PC-9 (cell line): ENCODE measurements at regions not wholly inside any gene's neighbourhood (a gene's known extent, or its start where the extent isn't known, plus 50 kb on each side); places are given as distances from the start of the nearest gene placed in this dataset.

Experiments used
- BruUV-seq: library from RNA; stranded (reverse); fragments of 400-500 nt; replicated peaks from 2 replicates; lab custom pipeline; 2021; lab: Mats Ljungman, UMichigan
- CTCF ChIA-PET: fragments of 300-600 bp; sonication (Branson Sonifier 250); formaldehyde crosslinking; loops from one replicate; lab custom pipeline; 2022; ENCODE audit warnings: antibody characterized with exemption; lab: Charles Lee
- POLR2A ChIA-PET: fragments of 300-600 bp; sonication (Branson Sonifier 250); formaldehyde crosslinking; loops from one replicate; lab custom pipeline; 2022; ENCODE audit warnings: antibody characterized with exemption; ENCODE audit not compliant: unreplicated experiment; lab: Charles Lee
- DNase-seq, 2 experiments: peaks; one replicate each; pipeline versions ENCODE4 v3.0.0 to v3.0.0-alpha.2; 2015 to 2022; ENCODE audit warnings: mixed read lengths in 1 of 2
- H2AFZ ChIP-seq: fragments of 200-600 bp; sonication (generic); 2 replicates; pipeline ENCODE4 v1.8.1; 2017; ENCODE audit warnings: antibody characterized with exemption
- H3F3A ChIP-seq: fragments of 200-600 bp; sonication (generic); 2 replicates; pipeline ENCODE4 v1.8.1; 2017; ENCODE audit warnings: antibody characterized with exemption, mild to moderate bottlenecking, low read depth; ENCODE audit not compliant: insufficient read depth
- H3K27ac ChIP-seq: fragments of 200-600 bp; sonication (generic); 2 replicates; pipeline ENCODE4 v1.6.1; 2016; ENCODE audit warnings: mixed run types
- H3K27me3 ChIP-seq: fragments of 200-600 bp; sonication (generic); 2 replicates; pipeline ENCODE4 v1.6.1; 2016; ENCODE audit warnings: low read depth, mixed run types; ENCODE audit not compliant: insufficient read depth
- H3K36me3 ChIP-seq: fragments of 200-600 bp; sonication (generic); 2 replicates; pipeline ENCODE4 v1.6.1; 2016; ENCODE audit warnings: low read depth, mixed run types
- H3K4me1 ChIP-seq: fragments of 200-600 bp; sonication (generic); replicated peaks from 2 replicates; pipeline ENCODE4 v1.6.1; 2016; ENCODE audit warnings: mixed run types; ENCODE audit not compliant: insufficient read depth
- H3K4me2 ChIP-seq: fragments of 200-600 bp; sonication (generic); 2 replicates; pipeline ENCODE4 v1.6.1; 2017; ENCODE audit warnings: mixed run types
- H3K4me3 ChIP-seq: fragments of 200-600 bp; sonication (generic); 2 replicates; pipeline ENCODE4 v1.6.1; 2016; ENCODE audit warnings: mixed run types
- H3K79me2 ChIP-seq: fragments of 200-600 bp; sonication (generic); 2 replicates; pipeline ENCODE4 v1.6.1; 2017; ENCODE audit warnings: low read depth, mixed run types
- H3K9me2 ChIP-seq: fragments of 200-600 bp; sonication (generic); 2 replicates; pipeline ENCODE4 v1.8.1; 2017; ENCODE audit warnings: mild to moderate bottlenecking; ENCODE audit not compliant: insufficient read depth
- H3K9me3 ChIP-seq: fragments of 200-600 bp; sonication (generic); 2 replicates; pipeline ENCODE4 v1.8.1; 2016; ENCODE audit warnings: low read depth; ENCODE audit not compliant: insufficient read depth
- H4K20me1 ChIP-seq: fragments of 200-600 bp; sonication (generic); 2 replicates; pipeline ENCODE4 v1.8.1; 2017; ENCODE audit not compliant: insufficient read depth
- CTCF ChIP-seq: fragments of 200-600 bp; sonication (generic); conservative IDR thresholded peaks from 2 replicates; pipeline ENCODE4 v1.6.1; 2017; ENCODE audit warnings: mixed run types, antibody characterized with exemption, mild to moderate bottlenecking, moderate library complexity
- EZH2 ChIP-seq: fragments of 200-600 bp; sonication (generic); IDR thresholded peaks from 2 replicates; pipeline ENCODE4 v1.8.0; 2017; ENCODE audit warnings: antibody characterized with exemption, low read depth
- intact Hi-C: fragments of 100-400 bp; cut with micrococcal nuclease; formaldehyde crosslinking; loops from one replicate; pipeline ENCODE4 v1.10.0; 2022; ENCODE audit not compliant: unreplicated experiment

DNA sequence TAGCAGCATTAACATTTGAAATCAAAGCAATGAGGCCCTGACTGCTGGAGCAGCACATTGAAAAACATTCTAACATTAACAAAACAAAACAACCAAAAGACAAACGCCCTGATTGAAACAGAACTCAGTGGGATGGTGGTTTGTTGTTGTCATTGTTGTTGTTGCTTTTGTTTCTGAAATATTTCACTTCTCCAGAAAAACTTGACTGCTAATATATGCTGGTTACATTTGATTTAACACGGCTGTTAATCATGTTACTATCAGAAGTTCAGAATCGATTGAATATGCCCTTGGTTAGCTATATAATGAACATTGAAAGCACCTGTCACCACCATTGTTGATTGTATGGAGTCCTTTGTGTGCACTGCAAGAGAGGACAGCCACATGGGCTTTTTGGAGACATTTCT, 790.4 kb upstream of the GALNTL6 start:
- no peak overlapping the region for H3K27ac ChIP-seq
- TF ChIP-seq CTCF (no peak), EZH2 (no peak)
- ChIA-PET POLR2A (no interaction called here), CTCF (no interaction called here)
- H3K27me3 ChIP-seq = no peaks in the 10 kb centered on the region
- no peaks in the 10 kb centered on the region for H3K36me3 ChIP-seq
- H3K4me2 ChIP-seq = no peak overlapping the region
- no peak overlapping the region for H3K4me3 ChIP-seq
- H3K4me1 ChIP-seq = no peaks in the 10 kb centered on the region
- H2AFZ ChIP-seq = no peak overlapping the region
- H3K9me3 ChIP-seq = no peaks in the 10 kb centered on the region
- no peak for DNase-seq
- no TSS peak for BruUV-seq
- H3K79me2 ChIP-seq = no peaks in the 10 kb centered on the region
- H3K9me2 ChIP-seq = no peaks in the 10 kb centered on the region
- no peaks in the 10 kb centered on the region for H4K20me1 ChIP-seq
- intact Hi-C loops = no loop called here
- H3F3A ChIP-seq = no peaks in the 10 kb centered on the region

- H3K79me2 ChIP-seq = no peaks in the 10 kb centered on the region
- H3K27me3 ChIP-seq = no peaks in the 10 kb centered on the region
- no peaks in the 10 kb centered on the region for H3K4me1 ChIP-seq
- ChIA-PET CTCF (no interaction called here), POLR2A (no interaction called here)
- no TSS peak for BruUV-seq
- H2AFZ ChIP-seq = no peak overlapping the region
- no peak overlapping the region for H3K27ac ChIP-seq
- no peak for TF ChIP-seq CTCF
- no peak for TF ChIP-seq EZH2
- H3K36me3 ChIP-seq = no peaks in the 10 kb centered on the region
- H3K9me2 ChIP-seq = no peaks in the 10 kb centered on the region
- no peaks in the 10 kb centered on the region for H3F3A ChIP-seq
- no peak overlapping the region for H3K4me3 ChIP-seq
- no peaks in the 10 kb centered on the region for H3K9me3 ChIP-seq
- H4K20me1 ChIP-seq = no peaks in the 10 kb centered on the region
- intact Hi-C loops = no loop called here
- no peak for DNase-seq
- H3K4me2 ChIP-seq = no peak overlapping the region
Measured at GRCh38 chr4:171017593-171017992, 795.6 kb upstream of the GALNTL6 start.

- H3K36me3 ChIP-seq = no peaks in the 10 kb centered on the region
- H3K79me2 ChIP-seq = no peaks in the 10 kb centered on the region
- CTCF ChIA-PET = no interaction called here
- no peaks in the 10 kb centered on the region for H4K20me1 ChIP-seq
- H3K4me3 ChIP-seq = no peak overlapping the region
- TF ChIP-seq EZH2 (no peak), CTCF (no peak)
- intact Hi-C loops = no loop called here
- BruUV-seq = no TSS peak
- DNase-seq = no peak
- no peak overlapping the region for H3K4me2 ChIP-seq
- H3K9me2 ChIP-seq = no peaks in the 10 kb centered on the region
- H3F3A ChIP-seq = no peaks in the 10 kb centered on the region
- no peaks in the 10 kb centered on the region for H3K9me3 ChIP-seq
- POLR2A ChIA-PET = no interaction called here
- H3K4me1 ChIP-seq = no peaks in the 10 kb centered on the region
- H2AFZ ChIP-seq = no peak overlapping the region
- no peaks in the 10 kb centered on the region for H3K27me3 ChIP-seq
- H3K27ac ChIP-seq = no peak overlapping the region
Measured at GRCh38 chr4:171016145-171016544, 797.1 kb upstream of the GALNTL6 start.
